NT2/D1 (cell line): ENCODE measurements at regions not wholly inside any gene's neighbourhood (a gene's known extent, or its start where the extent isn't known, plus 50 kb on each side); places are given as distances from the start of the nearest gene placed in this dataset.

Experiments
- YY1 ChIP-seq: IDR thresholded peaks from 2 replicates; pipeline ENCODE4 v1.6.1; 2011; ENCODE audit not compliant: insufficient read length, insufficient read depth
- ZNF274 ChIP-seq: IDR thresholded peaks from 2 replicates; pipeline ENCODE4 v1.6.1; 2011; ENCODE audit warnings: mild to moderate bottlenecking, low read depth, low read length

DNA sequence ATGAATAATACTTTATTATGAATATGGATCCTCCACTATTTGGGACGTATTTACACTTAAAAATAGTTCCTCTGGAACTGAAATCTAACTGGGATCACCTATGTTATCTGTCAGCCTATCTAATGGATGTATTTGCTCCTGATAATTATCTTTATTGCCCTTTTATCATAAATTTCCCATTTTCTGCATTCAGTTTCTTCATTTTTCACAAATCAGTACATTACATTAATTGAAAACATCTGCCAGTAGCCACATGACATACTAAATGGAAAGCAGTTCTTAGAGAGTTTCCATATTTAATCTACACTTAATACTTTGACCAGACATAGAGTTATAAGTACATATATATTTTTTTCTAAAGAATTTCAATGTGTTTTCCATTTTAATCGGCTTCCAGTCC lies 888.8 kb downstream of the SLITRK6 start:
- TF ChIP-seq ZNF274 (no peak), YY1 (no peak)
